Neural cell (in vitro differentiated cells): ENCODE measurements at regions not wholly inside any gene's neighbourhood (a gene's known extent, or its start where the extent isn't known, plus 50 kb on each side); places are given as distances from the start of the nearest gene placed in this dataset.

Experiments
- H2AFZ ChIP-seq: fragments of 200-600, 300-800 bp; sonication (generic), shearing (Covaris generic); 2 replicates; pipeline ENCODE4 v1.6.0; 2014; ENCODE audit warnings: low read depth, mild to moderate bottlenecking, antibody characterized with exemption, low read length, moderate library complexity
- H3F3A ChIP-seq: fragments of 200-600 bp; shearing (Covaris generic); 2 replicates; pipeline ENCODE4 v1.6.1; 2016; ENCODE audit warnings: mild to moderate bottlenecking, moderate library complexity, mixed read lengths, antibody characterized with exemption, low read length; ENCODE audit not compliant: insufficient read depth, poor library complexity, severe bottlenecking
- H3K27ac ChIP-seq: fragments of 200-600, 300-800 bp; sonication (generic), shearing (Covaris generic); 2 replicates; pipeline ENCODE4 v1.5.1; 2014; ENCODE audit warnings: mild to moderate bottlenecking, low read length, moderate library complexity
- H3K27me3 ChIP-seq: fragments of 300-800, 200-600 bp; sonication (generic), shearing (Covaris generic); 2 replicates; pipeline ENCODE4 v1.6.0; 2014; ENCODE audit warnings: mild to moderate bottlenecking, low read depth, low read length, moderate library complexity; ENCODE audit not compliant: insufficient read depth
- H3K36me3 ChIP-seq: fragments of 300-800, 200-600 bp; sonication (generic), shearing (Covaris generic); 2 replicates; pipeline ENCODE4 v1.5.1; 2014; ENCODE audit warnings: mild to moderate bottlenecking, antibody characterized with exemption, low read length, moderate library complexity; ENCODE audit not compliant: insufficient read depth
- H3K4me2 ChIP-seq: fragments of 300-800, 200-600 bp; sonication (generic), shearing (Covaris generic); 2 replicates; pipeline ENCODE4 v1.6.0; 2014; ENCODE audit warnings: mild to moderate bottlenecking, low read length
- H3K4me3 ChIP-seq: fragments of 300-800, 200-600 bp; sonication (generic), shearing (Covaris generic); 2 replicates; pipeline ENCODE4 v1.5.1; 2014; ENCODE audit warnings: mild to moderate bottlenecking, low read length, moderate library complexity
- H3K79me2 ChIP-seq: fragments of 200-600 bp; shearing (Covaris generic); replicated peaks from 2 replicates; pipeline ENCODE4 v1.6.0; 2014; ENCODE audit warnings: mild to moderate bottlenecking, low read length, moderate library complexity; ENCODE audit not compliant: insufficient read depth
- H3K9ac ChIP-seq: fragments of 300-800, 200-600 bp; sonication (generic), shearing (Covaris generic); 2 replicates; pipeline ENCODE4 v1.6.1; 2016; ENCODE audit warnings: mild to moderate bottlenecking, low read length, mixed read lengths
- H3K9me2 ChIP-seq: fragments of 200-600 bp; shearing (Covaris generic); 2 replicates; pipeline ENCODE4 v1.6.1; 2016; ENCODE audit warnings: mild to moderate bottlenecking, low read length, mixed read lengths; ENCODE audit not compliant: insufficient read depth
- H3K9me3 ChIP-seq: fragments of 200-600, 300-800 bp; sonication (generic), shearing (Covaris generic); 2 replicates; pipeline ENCODE4 v1.6.1; 2016; ENCODE audit warnings: mild to moderate bottlenecking, mixed run types, low read length, moderate library complexity, mixed read lengths
- H4K20me1 ChIP-seq: fragments of 200-600 bp; shearing (Covaris generic); 2 replicates; pipeline ENCODE4 v1.6.1; 2016; ENCODE audit warnings: mild to moderate bottlenecking, mixed run types; ENCODE audit not compliant: insufficient read depth
- CTCF ChIP-seq: fragments of 450-650 bp; IDR thresholded peaks from 2 replicates; pipeline ENCODE4 v1.5.1; 2014; ENCODE audit warnings: antibody characterized with exemption, mild to moderate bottlenecking, moderate library complexity; ENCODE audit not compliant: poor library complexity, severe bottlenecking
- EP300 ChIP-seq: fragments of 450-650 bp; conservative IDR thresholded peaks from 2 replicates; pipeline ENCODE4 v1.6.1; 2014; ENCODE audit warnings: antibody characterized with exemption, mild to moderate bottlenecking, moderate library complexity; ENCODE audit not compliant: poor library complexity, severe bottlenecking
- EZH2 ChIP-seq: fragments of 200-600, 300-800 bp; shearing (Covaris generic), sonication (generic); IDR thresholded peaks from 2 replicates; pipeline ENCODE4 v1.6.1; 2014; ENCODE audit warnings: antibody characterized with exemption, low read length, borderline replicate concordance, mild to moderate bottlenecking; ENCODE audit not compliant: insufficient read depth, poor library complexity, severe bottlenecking
- MXI1 ChIP-seq: fragments of 450-650 bp; conservative IDR thresholded peaks from 2 replicates; pipeline ENCODE4 v1.6.1; 2014; ENCODE audit warnings: antibody characterized with exemption, mild to moderate bottlenecking; ENCODE audit not compliant: poor library complexity, severe bottlenecking
- POLR2AphosphoS5 ChIP-seq: IDR thresholded peaks from 2 replicates; pipeline ENCODE4 v1.6.1; 2012
- RAD21 ChIP-seq: fragments of 450-650 bp; conservative IDR thresholded peaks from 2 replicates; pipeline ENCODE4 v1.6.1; 2014; ENCODE audit warnings: antibody characterized with exemption, mild to moderate bottlenecking, moderate library complexity
- REST ChIP-seq: IDR thresholded peaks from 2 replicates; pipeline ENCODE4 v1.6.1; 2012; ENCODE audit warnings: borderline replicate concordance
- SMC3 ChIP-seq: fragments of 450-650 bp; conservative IDR thresholded peaks from 2 replicates; pipeline ENCODE4 v1.6.1; 2014; ENCODE audit warnings: antibody characterized with exemption, mild to moderate bottlenecking, moderate library complexity; ENCODE audit not compliant: poor library complexity
- TAF1 ChIP-seq: IDR thresholded peaks from 2 replicates; pipeline ENCODE4 v1.6.1; 2012; ENCODE audit warnings: low read depth

GRCh38 chr3:28916713-28917499 is 364.0 kb upstream of the RBMS3 start:
- H3K9me2 ChIP-seq = no peaks in the 10 kb centered on the region
- no peaks in the 10 kb centered on the region for H3K9me3 ChIP-seq
- TF ChIP-seq MXI1 = no peak
- no peak for TF ChIP-seq RAD21
- TF ChIP-seq EZH2 = no peak
- TF ChIP-seq POLR2AphosphoS5 = no peak
- no peak for TF ChIP-seq CTCF
- no peak for TF ChIP-seq REST
- TF ChIP-seq EP300 = no peak
- TF ChIP-seq SMC3 = no peak
- TF ChIP-seq TAF1 = no peak
- H3K4me3 ChIP-seq = no peak overlapping the region
- H3K27me3 ChIP-seq = no peaks in the 10 kb centered on the region
- no peaks in the 10 kb centered on the region for H4K20me1 ChIP-seq
- no peaks in the 10 kb centered on the region for H3K36me3 ChIP-seq
- H3K9ac ChIP-seq = no peak overlapping the region
- no peaks in the 10 kb centered on the region for H3F3A ChIP-seq
- H3K4me2 ChIP-seq = no peak overlapping the region
- no peak overlapping the region for H2AFZ ChIP-seq
- H3K79me2 ChIP-seq = no peaks in the 10 kb centered on the region
- H3K27ac ChIP-seq = no peak overlapping the region

GRCh38 chr3:28917895-28918475 is 362.9 kb upstream of the RBMS3 start:
- Histone ChIP-seq H3K9me3 (no peaks in the 10 kb centered on the region), H3K9me2 (no peaks in the 10 kb centered on the region), H3K27ac (no peak overlapping the region), H2AFZ (no peak overlapping the region), H3K27me3 (no peaks in the 10 kb centered on the region), H3K36me3 (no peaks in the 10 kb centered on the region), H3K9ac (no peak overlapping the region), H3K4me3 (no peak overlapping the region), H4K20me1 (no peaks in the 10 kb centered on the region), H3F3A (no peaks in the 10 kb centered on the region), H3K4me2 (no peak overlapping the region), H3K79me2 (no peaks in the 10 kb centered on the region)
- no peak for TF ChIP-seq MXI1
- no peak for TF ChIP-seq EP300
- no peak for TF ChIP-seq CTCF
- TF ChIP-seq EZH2 = no peak
- no peak for TF ChIP-seq TAF1
- no peak for TF ChIP-seq SMC3
